T-cell (primary cell): ENCODE measurements at regions not wholly inside any gene's neighbourhood (a gene's known extent, or its start where the extent isn't known, plus 50 kb on each side); places are given as distances from the start of the nearest gene placed in this dataset.

ENCODE experiments used
- ATAC-seq, 4 experiments: fragments of 200-7000 bp in 3 of 4; fragments of 150-1000 bp in 1 of 4; cut with Tn5 transposase; replicated peaks in 1 of 4; 1 replicate in 3 of 4; 2 replicates in 1 of 4; pipeline ENCODE4 v1.10.0; 2021; ENCODE audit warnings: moderate library complexity in 3 of 4, mild to moderate bottlenecking in 2 of 4, moderate number of reproducible peaks in 1 of 4
- CTCF ChIA-PET, 2 donors: fragments of 300-600 bp; sonication (Branson Sonifier 250); formaldehyde crosslinking; loops; one replicate each; lab custom pipeline; 2022; ENCODE audit warnings: antibody characterized with exemption in 2 of 2; lab: Charles Lee
- POLR2A ChIA-PET, 2 donors: fragments of 300-600 bp; sonication (Branson Sonifier 250); formaldehyde crosslinking; loops; one replicate each; lab custom pipeline; 2022; ENCODE audit warnings: antibody characterized with exemption in 2 of 2; lab: Charles Lee
- DNase-seq, 35 experiments: peaks; one replicate each; pipeline versions ENCODE4 v3.0.0 to v3.0.0-alpha.2; 2013 to 2023
- H3K27ac ChIP-seq: one replicate; pipeline ENCODE4 v1.5.1; 2013; ENCODE audit warnings: low read length
- H3K27me3 ChIP-seq, 2 experiments: replicated peaks in 1 of 2; 1 replicate in 1 of 2; 2 replicates in 1 of 2; pipeline versions ENCODE4 v1.6.1 to v1.7.0; 2013; ENCODE audit warnings: low read length in 1 of 2, mixed read lengths in 1 of 2; ENCODE audit not compliant: control insufficient read depth in 2 of 2, insufficient read depth in 2 of 2; ENCODE audit errors: extremely low read depth in 1 of 2
- H3K36me3 ChIP-seq, 2 donors: 1 replicate in 1 of 2; 2 replicates in 1 of 2; pipeline versions ENCODE4 v1.6.1 to v1.7.0; 2013; ENCODE audit warnings: low read length in 1 of 2; ENCODE audit not compliant: control insufficient read depth in 2 of 2, insufficient read depth in 1 of 2; ENCODE audit errors: extremely low read depth in 1 of 2
- H3K4me1 ChIP-seq, 2 experiments: 1 replicate in 1 of 2; 2 replicates in 1 of 2; pipeline versions ENCODE4 v1.6.1 to v1.7.0; 2013; ENCODE audit warnings: low read length in 2 of 2, mixed read lengths in 1 of 2; ENCODE audit not compliant: insufficient read depth in 2 of 2, control insufficient read depth in 1 of 2; ENCODE audit errors: extremely low read depth in 1 of 2
- H3K4me3 ChIP-seq, 2 donors: 1 replicate in 1 of 2; 2 replicates in 1 of 2; pipeline versions ENCODE4 v1.5.1 to v1.7.0; 2013; ENCODE audit warnings: mild to moderate bottlenecking in 2 of 2, low read length in 1 of 2, moderate library complexity in 1 of 2; ENCODE audit not compliant: control insufficient read depth in 1 of 2; ENCODE audit errors: extremely low read depth in 1 of 2
- H3K9me3 ChIP-seq: 2 replicates; pipeline ENCODE4 v1.7.0; 2013
- H3K27ac Mint-ChIP-seq, 2 donors: one replicate each; pipeline ENCODE4 v1.8.0; 2020 to 2021; ENCODE audit warnings: mild to moderate bottlenecking in 2 of 2, mixed read lengths in 2 of 2
- H3K27me3 Mint-ChIP-seq, 2 donors: one replicate each; pipeline ENCODE4 v1.8.0; 2021 to 2022; ENCODE audit warnings: mixed read lengths in 2 of 2
- H3K36me3 Mint-ChIP-seq: one replicate; pipeline ENCODE4 v1.8.0; 2021; ENCODE audit warnings: mixed read lengths
- H3K4me1 Mint-ChIP-seq, 3 donors: one replicate each; pipeline ENCODE4 v1.8.0; 2020 to 2022; ENCODE audit warnings: mixed read lengths in 3 of 3, mild to moderate bottlenecking in 1 of 3
- H3K4me3 Mint-ChIP-seq, 3 donors: one replicate each; pipeline ENCODE4 v1.8.0; 2020 to 2022; ENCODE audit warnings: mild to moderate bottlenecking in 3 of 3, mixed read lengths in 3 of 3, moderate library complexity in 3 of 3
- H3K9me3 Mint-ChIP-seq, 3 donors: one replicate each; pipeline ENCODE4 v1.8.0; 2020 to 2022; ENCODE audit warnings: mixed read lengths in 3 of 3
- WGBS: methylation state at CpG from one replicate; pipeline ENCODE4 v1.1.5; 2013; ENCODE audit warnings: missing lambda C conversion rate; ENCODE audit not compliant: insufficient coverage; 5-methylcytosine and 5-hydroxymethylcytosine counted together

- ChIA-PET CTCF (no interaction called here), POLR2A (no interaction called here)
- Histone ChIP-seq H3K27ac (no peak overlapping the region), H3K9me3 (no peaks in the 10 kb centered on the region), H3K4me3 (no peak overlapping the region), H3K36me3 (no peaks in the 10 kb centered on the region), H3K4me1 (no peaks in the 10 kb centered on the region), H3K27me3 (peaks cover 0 to 4% of the 10 kb centered on the region in 2 experiments)
- no peak overlapping the region for H3K4me3 Mint-ChIP-seq
- no peak overlapping the region for H3K27ac Mint-ChIP-seq
- no peaks in the 10 kb centered on the region for H3K36me3 Mint-ChIP-seq
- no peak for DNase-seq
- peaks cover 0 to 9% (median 6%) of the 10 kb centered on the region in 3 donors for H3K9me3 Mint-ChIP-seq
- no peaks in the 10 kb centered on the region for H3K4me1 Mint-ChIP-seq
- ATAC-seq: no peak
- peaks cover 5 to 14% of the 10 kb centered on the region in 2 donors for H3K27me3 Mint-ChIP-seq
These were observed 140.2 kb upstream of the MMS22L start for GRCh38 chr6:97423190-97423589.

- POLR2A ChIA-PET: no interaction called here
- no peak overlapping the region for H3K27ac ChIP-seq
- no peak overlapping the region for H3K27ac Mint-ChIP-seq
- H3K27me3 Mint-ChIP-seq: peaks cover 1 to 9% of the 10 kb centered on the region in 2 donors
- DNase-seq (no peak), ATAC-seq (no peak)
- no peaks in the 10 kb centered on the region for H3K36me3 Mint-ChIP-seq
- H3K36me3 ChIP-seq: no peaks in the 10 kb centered on the region
- H3K4me1 Mint-ChIP-seq: no peaks in the 10 kb centered on the region
- no peaks in the 10 kb centered on the region for H3K4me1 ChIP-seq
- no peak overlapping the region for H3K4me3 ChIP-seq
- CTCF ChIA-PET: no interaction called here
- H3K4me3 Mint-ChIP-seq: no peak overlapping the region
- H3K9me3 Mint-ChIP-seq: no peaks in the 10 kb centered on the region
- H3K9me3 ChIP-seq: no peaks in the 10 kb centered on the region
- H3K27me3 ChIP-seq: no peaks in the 10 kb centered on the region
These were observed 144.6 kb upstream of the MMS22L start for GRCh38 chr6:97427648-97428047.

- Mint-ChIP-seq H3K27ac (no peak overlapping the region), H3K4me1 (no peaks in the 10 kb centered on the region), H3K4me3 (no peak overlapping the region), H3K36me3 (no peaks in the 10 kb centered on the region), H3K27me3 (peaks cover 3 to 11% of the 10 kb centered on the region in 2 donors), H3K9me3 (peaks cover 0 to 2% (median 0%) of the 10 kb centered on the region in 3 donors)
- ChIA-PET POLR2A (no interaction called here), CTCF (interaction anchor here (0.6 to 0.7 kb wide), 4 partner anchors 793 to 1682 kb away, joined by 3 to 8 read pairs (median 4); no protein-coding TSS in a partner anchor)
- Histone ChIP-seq H3K27ac (no peak overlapping the region), H3K36me3 (no peaks in the 10 kb centered on the region), H3K4me1 (no peaks in the 10 kb centered on the region), H3K9me3 (no peaks in the 10 kb centered on the region), H3K4me3 (no peak overlapping the region), H3K27me3 (no peaks in the 10 kb centered on the region)
- DNase-seq (no peak), ATAC-seq (no peak)
- no CpG with 5 or more reads among the region's 3 CpGs for WGBS
These were observed 154.1 kb upstream of the MMS22L start for GRCh38 chr6:97437087-97437486.

GRCh38 chr6:97438011-97438671, 155.1 kb upstream of the MMS22L start:
- Mint-ChIP-seq H3K4me1 (no peaks in the 10 kb centered on the region), H3K4me3 (no peak overlapping the region), H3K9me3 (no peaks in the 10 kb centered on the region), H3K27me3 (peaks cover 3 to 11% of the 10 kb centered on the region in 2 donors), H3K36me3 (no peaks in the 10 kb centered on the region), H3K27ac (no peak overlapping the region)
- Histone ChIP-seq H3K36me3 (no peaks in the 10 kb centered on the region), H3K27me3 (no peaks in the 10 kb centered on the region), H3K4me1 (no peaks in the 10 kb centered on the region), H3K9me3 (no peaks in the 10 kb centered on the region), H3K4me3 (no peak overlapping the region), H3K27ac (no peak overlapping the region)
- ChIA-PET POLR2A (no interaction called here), CTCF (interaction anchor here (0.6 kb wide), 2 partner anchors 857 to 1810 kb away, joined by 3 read pairs; no protein-coding TSS in a partner anchor)
- no peak for DNase-seq
- WGBS: no CpG with 5 or more reads among the region's 4 CpGs
- ATAC-seq: no peak

DNA sequence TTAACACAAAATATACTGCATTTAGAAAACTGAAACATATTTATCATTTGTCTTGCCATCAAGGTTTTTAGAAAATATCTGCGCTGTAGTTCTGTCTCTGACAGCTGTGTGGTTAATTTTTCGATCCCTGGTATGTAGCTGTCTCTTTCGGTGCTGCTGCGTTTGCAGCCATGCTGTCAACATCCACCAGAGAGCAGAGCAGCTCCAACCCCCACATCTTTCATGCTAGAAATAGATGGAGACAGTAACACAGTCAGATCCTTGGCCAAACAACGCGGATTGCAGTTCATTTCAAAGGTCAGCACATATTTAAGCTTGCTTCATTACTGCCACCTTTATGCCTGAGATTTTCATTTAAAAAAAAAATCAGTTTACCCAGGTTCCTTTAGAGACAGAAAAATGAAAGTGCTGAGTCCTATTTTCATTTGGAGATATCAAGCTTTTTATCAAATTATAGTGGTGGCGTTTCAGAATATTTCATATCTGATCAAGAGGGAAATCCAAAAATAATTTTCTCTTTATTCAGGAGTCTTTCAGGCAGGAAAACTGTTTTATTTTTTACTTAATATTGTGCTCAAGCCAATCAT, 157.7 kb upstream of the MMS22L start:
- ChIA-PET CTCF (no interaction called here), POLR2A (interaction anchor here in 1 of 2 donors (0.6 kb wide), 1 partner anchor 1497 kb away, joined by 3 read pairs; no protein-coding TSS in a partner anchor)
- no peaks in the 10 kb centered on the region for H3K4me1 Mint-ChIP-seq
- Histone ChIP-seq H3K4me1 (no peaks in the 10 kb centered on the region), H3K4me3 (no peak overlapping the region), H3K36me3 (no peaks in the 10 kb centered on the region), H3K27ac (no peak overlapping the region), H3K27me3 (no peaks in the 10 kb centered on the region), H3K9me3 (no peaks in the 10 kb centered on the region)
- no peak for DNase-seq
- H3K4me3 Mint-ChIP-seq: no peak overlapping the region
- H3K9me3 Mint-ChIP-seq: no peaks in the 10 kb centered on the region
- ATAC-seq: no peak
- H3K27me3 Mint-ChIP-seq: peaks cover 2 to 4% of the 10 kb centered on the region in 2 donors
- 0% methylated on average over 1 of the region's 7 CpGs for WGBS
- no peaks in the 10 kb centered on the region for H3K36me3 Mint-ChIP-seq
- H3K27ac Mint-ChIP-seq: no peak overlapping the region

- Mint-ChIP-seq H3K36me3 (no peaks in the 10 kb centered on the region), H3K9me3 (no peaks in the 10 kb centered on the region), H3K4me1 (no peaks in the 10 kb centered on the region), H3K27me3 (peaks cover 3 to 8% of the 10 kb centered on the region in 2 donors), H3K4me3 (no peak overlapping the region), H3K27ac (no peak overlapping the region)
- Histone ChIP-seq H3K27ac (no peak overlapping the region), H3K4me1 (no peaks in the 10 kb centered on the region), H3K27me3 (no peaks in the 10 kb centered on the region), H3K4me3 (no peak overlapping the region), H3K9me3 (no peaks in the 10 kb centered on the region), H3K36me3 (no peaks in the 10 kb centered on the region)
- DNase-seq (no peak), ATAC-seq (no peak)
- WGBS: no CpG with 5 or more reads among the region's 5 CpGs
- CTCF ChIA-PET: interaction anchor here in 1 of 2 donors (0.5 to 0.7 kb wide), 3 partner anchors 162 to 1712 kb away, joined by 3 to 12 read pairs (median 6); no protein-coding TSS in a partner anchor
- POLR2A ChIA-PET: interaction anchor here in 1 of 2 donors (0.6 kb wide), 1 partner anchor 15 kb away, joined by 3 read pairs; no protein-coding TSS in a partner anchor
These were observed 160.5 kb upstream of the MMS22L start for GRCh38 chr6:97443408-97444080.
